Sciatic nerve (tissue), 2 donors: ENCODE measurements at regions not wholly inside any gene's neighbourhood (a gene's known extent, or its start where the extent isn't known, plus 50 kb on each side); places are given as distances from the start of the nearest gene placed in this dataset.
"Not testable (repeated sequence)": the region's sequence is repeated elsewhere in the genome, so short reads cannot be mapped to it uniquely, and the experiment has no call there.

Experiments used
- ATAC-seq: fragments of 200-7000 bp; cut with Tn5 transposase; one replicate; pipeline ENCODE4 v1.9.1; 2020; ENCODE audit warnings: mild to moderate bottlenecking, moderate library complexity
- DNase-seq: peaks from one replicate; pipeline ENCODE4 v3.0.0-alpha.2; 2020; ENCODE audit warnings: low spot score
- intact Hi-C: fragments of 100-400 bp; cut with DNase I; formaldehyde crosslinking; loops from one replicate; pipeline ENCODE4 v1.14.2; 2022
- donor health status: DM: no; HTN: no; CAD: no.
- donor health status: DM: no; HTN: no; CAD: no.

GRCh38 chr10:56123247-56123646 is 237.8 kb downstream of the ZWINT start:
- DNase-seq (no peak), ATAC-seq (no peak)
- intact Hi-C loops: no loop called here

DNA sequence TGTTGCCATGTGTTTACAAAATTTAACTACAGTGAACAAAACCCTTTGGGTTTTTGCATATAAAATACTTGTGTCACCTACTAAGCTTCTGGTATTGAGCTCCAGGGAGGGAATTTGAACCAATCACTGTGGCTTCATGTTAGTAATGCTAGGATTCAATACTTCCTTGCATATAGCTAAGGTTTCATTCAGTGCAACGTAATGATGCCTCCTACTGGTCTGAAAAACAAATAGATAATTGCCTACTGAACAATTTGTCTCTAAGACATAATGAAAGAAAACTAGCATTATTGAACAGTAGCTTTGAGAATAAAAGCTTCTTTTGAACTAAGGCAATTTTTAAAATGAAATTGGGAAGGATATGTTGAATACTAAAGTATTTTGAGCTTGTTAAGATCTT is 244.4 kb downstream of the ZWINT start:
- no peak for DNase-seq
- intact Hi-C loops: no loop called here
- ATAC-seq: no peak

DNA sequence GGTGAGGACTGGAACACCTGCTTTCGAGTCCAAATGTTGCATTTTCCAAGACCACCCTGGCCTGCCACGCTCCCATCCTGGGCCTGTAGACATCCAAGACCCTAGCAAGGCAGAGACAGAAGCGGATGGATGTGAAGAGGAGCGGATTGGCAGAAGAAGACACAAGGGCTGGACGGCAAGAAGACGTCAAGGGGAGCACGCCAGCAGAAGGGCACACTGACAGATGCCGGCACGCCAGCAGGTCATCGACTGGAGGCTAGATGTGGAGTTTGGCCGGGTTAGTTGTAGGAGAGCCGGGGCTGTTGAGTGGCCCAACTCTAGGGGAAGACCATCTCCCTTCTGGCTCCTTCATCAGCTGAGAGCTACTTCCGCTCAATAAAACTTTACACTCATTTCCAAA is 251.6 kb downstream of the ZWINT start:
- DNase-seq (peak; percentile 45), ATAC-seq (no peak)
- intact Hi-C loops: no loop called here

- intact Hi-C loops: no loop called here
- ATAC-seq: no peak
Measured at GRCh38 chr10:56104923-56105322, 256.1 kb downstream of the ZWINT start.

DNA sequence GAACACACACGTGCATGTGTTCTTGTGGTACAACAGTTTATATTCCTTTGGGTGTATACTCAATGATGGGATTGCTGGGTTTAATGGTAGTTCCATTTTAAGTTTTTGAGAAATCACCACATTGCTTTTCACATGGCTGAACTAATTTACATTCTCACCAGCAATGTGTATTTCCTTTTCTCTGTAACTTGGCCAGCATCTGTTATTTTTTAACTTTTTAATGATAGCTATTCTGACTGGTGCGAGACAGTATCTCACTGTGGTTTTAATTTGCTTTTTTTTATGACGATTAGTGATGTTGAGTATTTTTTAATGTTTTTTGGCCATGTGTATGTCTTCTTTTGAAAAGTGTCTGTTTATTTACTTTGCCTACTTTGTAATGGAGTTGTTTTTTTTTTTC is 256.6 kb downstream of the ZWINT start:
- ATAC-seq (no peak), DNase-seq (no peak)
- intact Hi-C loops: no loop called here

More at GRCh38 chr10:56104923-56105322, 256.1 kb downstream of the ZWINT start:
- no peak for DNase-seq

DNA sequence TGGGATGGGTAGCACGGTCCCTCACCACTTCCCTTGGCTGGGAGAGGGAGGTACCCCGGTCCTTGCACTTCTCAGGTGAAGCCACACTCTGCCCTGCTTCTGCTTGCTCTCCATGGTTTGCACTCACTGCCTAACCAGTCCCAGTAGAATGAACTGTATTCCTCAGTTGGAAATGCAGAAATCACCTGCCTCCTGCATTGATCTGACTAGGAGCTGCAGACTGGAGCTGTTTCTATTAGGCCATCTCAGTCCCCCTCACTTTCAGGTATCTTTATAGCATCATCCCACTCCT is 264.9 kb downstream of the ZWINT start:
- ATAC-seq (no peak), DNase-seq (no peak)
- intact Hi-C loops: no loop called here

- intact Hi-C loops: no loop called here
- ATAC-seq (no peak), DNase-seq (no peak)
Measured at GRCh38 chr10:56095506-56096225, 265.4 kb downstream of the ZWINT start.

GRCh38 chr10:56093645-56094044 is 267.4 kb downstream of the ZWINT start:
- DNase-seq, ATAC-seq, intact Hi-C loops: not testable (repeated sequence)

GRCh38 chr10:56091872-56092271 is 269.2 kb downstream of the ZWINT start:
- DNase-seq (no peak), ATAC-seq (no peak)
- intact Hi-C loops: no loop called here

- intact Hi-C loops: no loop called here
- no peak for ATAC-seq
- no peak for DNase-seq
Measured at GRCh38 chr10:56090914-56091540, 270.0 kb downstream of the ZWINT start.

DNA sequence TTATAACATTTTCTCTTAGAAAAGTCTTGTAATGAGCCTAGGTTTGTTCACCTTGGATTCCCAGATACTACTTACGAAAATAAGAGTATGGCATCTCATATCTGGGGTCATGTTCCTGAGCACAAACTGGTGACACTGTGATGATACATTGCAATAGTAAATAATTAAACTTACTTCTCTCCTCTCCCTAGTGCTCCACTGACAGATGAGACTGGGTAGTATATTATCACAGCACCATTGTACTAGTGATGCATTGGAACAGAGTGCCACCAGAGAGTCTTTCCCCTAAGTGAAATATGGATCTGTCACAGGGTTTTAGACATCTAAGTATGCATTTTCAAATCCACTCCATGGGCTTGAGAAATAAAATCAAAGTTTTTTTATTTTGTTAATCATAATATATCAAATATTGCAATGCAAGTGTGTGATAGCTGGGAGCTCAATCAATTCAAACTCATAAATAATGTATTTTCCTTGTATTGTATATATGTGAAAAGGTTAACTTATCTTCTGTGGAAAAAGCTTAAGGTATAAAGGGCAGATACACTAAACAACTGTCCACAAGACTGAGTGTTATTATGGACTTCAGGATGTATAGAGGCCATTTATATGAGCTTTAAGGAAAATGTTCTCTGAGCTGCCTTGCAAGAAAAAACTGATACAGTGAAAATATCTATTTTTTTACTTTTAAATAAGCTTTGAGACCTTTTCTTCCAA is 275.5 kb downstream of the ZWINT start:
- intact Hi-C loops: no loop called here
- ATAC-seq: no peak

GRCh38 chr10:56082169-56082568 is 278.9 kb downstream of the ZWINT start:
- ATAC-seq: no peak
- intact Hi-C loops: no loop called here
- no peak for DNase-seq

More for the DNA sequence above, 275.5 kb downstream of the ZWINT start:
- DNase-seq: no peak

GRCh38 chr10:56068473-56069263 is 292.4 kb downstream of the ZWINT start:
- intact Hi-C loops: no loop called here
- ATAC-seq: peak; percentile 28
- DNase-seq: no peak

- intact Hi-C loops: no loop called here
- no peak for ATAC-seq
- no peak for DNase-seq
Measured at GRCh38 chr10:56068040-56068439, 293.0 kb downstream of the ZWINT start.

- DNase-seq: no peak
- intact Hi-C loops: no loop called here
- ATAC-seq: no peak
Measured at GRCh38 chr10:56063642-56064041, 297.4 kb downstream of the ZWINT start.

DNA sequence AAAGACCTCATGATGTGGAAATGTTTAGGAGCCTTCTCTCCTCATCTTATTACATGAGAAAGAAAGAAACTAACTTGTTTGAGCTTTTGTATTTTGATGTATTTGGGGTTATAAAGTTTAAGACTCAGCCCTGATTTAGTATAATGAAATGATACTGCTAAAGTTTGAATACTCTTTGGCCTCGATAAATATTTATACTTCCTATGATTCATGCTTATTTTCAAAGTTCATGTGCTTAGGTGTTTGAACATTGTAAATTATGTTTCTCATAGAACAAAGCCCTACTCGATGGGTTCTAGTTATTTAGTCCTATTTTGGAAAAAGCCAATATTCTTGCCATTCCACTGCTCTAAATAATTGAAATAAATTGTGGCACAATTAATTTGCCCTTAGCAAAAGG is 303.2 kb downstream of the ZWINT start:
- intact Hi-C loops: no loop called here
- no peak for ATAC-seq
- DNase-seq: no peak

DNA sequence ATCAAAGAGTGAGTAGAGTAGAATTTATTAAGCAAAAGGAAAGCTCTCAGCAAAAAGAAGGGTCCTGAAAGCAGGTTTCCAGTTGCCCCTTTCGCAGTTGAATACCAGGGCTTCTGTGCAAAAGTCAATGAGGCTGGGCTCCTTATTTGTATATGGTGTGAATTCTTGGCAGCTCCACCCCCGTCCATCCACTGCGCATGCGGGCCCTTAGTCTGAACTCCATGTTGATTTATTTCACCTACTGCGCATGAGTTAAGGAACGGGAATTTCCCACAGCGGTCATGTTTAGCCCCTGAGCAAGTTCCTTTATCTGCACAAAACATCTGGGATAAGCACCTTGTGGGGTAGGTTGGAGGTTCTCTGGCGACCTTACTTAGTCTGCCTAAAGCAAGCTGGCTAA is 325.6 kb downstream of the ZWINT start:
- no peak for ATAC-seq
- intact Hi-C loops: no loop called here
- no peak for DNase-seq

- ATAC-seq: no peak
- DNase-seq: no peak
- intact Hi-C loops: no loop called here
Measured at GRCh38 chr10:56028298-56029132, 332.5 kb downstream of the ZWINT start.

- no peak for DNase-seq
- ATAC-seq: no peak
- intact Hi-C loops: no loop called here
Measured at GRCh38 chr10:56012101-56012500, 349.0 kb downstream of the ZWINT start.
